CD4-positive, alpha-beta T cell treated with Interleukin-12 subunit alpha and Interleukin-12 subunit beta, for 1 hour (primary cell): ENCODE measurements at regions not wholly inside any gene's neighbourhood (a gene's known extent, or its start where the extent isn't known, plus 50 kb on each side); places are given as distances from the start of the nearest gene placed in this dataset.

ENCODE experiments used
- DNase-seq: peaks from one replicate; pipeline ENCODE4 v3.0.0-alpha.2; 2020

DNA sequence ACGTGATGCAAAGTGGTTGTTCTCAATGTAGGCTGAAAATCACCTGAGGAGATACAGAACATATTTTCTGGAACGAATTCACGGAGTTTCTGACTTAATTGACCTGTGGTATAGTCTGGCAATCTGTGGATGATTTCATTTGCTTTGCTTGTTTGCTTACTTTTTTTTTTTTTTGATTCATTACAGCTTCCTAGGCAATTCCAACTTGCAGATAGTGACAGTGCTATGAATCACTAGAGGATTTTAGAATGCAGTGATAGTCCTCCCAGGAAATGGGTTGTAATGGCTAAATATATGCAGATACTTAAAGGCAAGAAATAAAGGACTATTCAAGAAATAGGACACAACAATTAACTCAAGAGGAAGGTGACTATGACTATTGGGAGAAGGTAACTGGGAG lies 1378.1 kb upstream of the PRMT6 start:
- DNase-seq = no peak

- DNase-seq = no peak
These were observed 1371.8 kb upstream of the PRMT6 start for GRCh38 chr1:105684714-105685113.

- DNase-seq = no peak
These were observed 1370.4 kb upstream of the PRMT6 start for GRCh38 chr1:105686026-105686425.

DNA sequence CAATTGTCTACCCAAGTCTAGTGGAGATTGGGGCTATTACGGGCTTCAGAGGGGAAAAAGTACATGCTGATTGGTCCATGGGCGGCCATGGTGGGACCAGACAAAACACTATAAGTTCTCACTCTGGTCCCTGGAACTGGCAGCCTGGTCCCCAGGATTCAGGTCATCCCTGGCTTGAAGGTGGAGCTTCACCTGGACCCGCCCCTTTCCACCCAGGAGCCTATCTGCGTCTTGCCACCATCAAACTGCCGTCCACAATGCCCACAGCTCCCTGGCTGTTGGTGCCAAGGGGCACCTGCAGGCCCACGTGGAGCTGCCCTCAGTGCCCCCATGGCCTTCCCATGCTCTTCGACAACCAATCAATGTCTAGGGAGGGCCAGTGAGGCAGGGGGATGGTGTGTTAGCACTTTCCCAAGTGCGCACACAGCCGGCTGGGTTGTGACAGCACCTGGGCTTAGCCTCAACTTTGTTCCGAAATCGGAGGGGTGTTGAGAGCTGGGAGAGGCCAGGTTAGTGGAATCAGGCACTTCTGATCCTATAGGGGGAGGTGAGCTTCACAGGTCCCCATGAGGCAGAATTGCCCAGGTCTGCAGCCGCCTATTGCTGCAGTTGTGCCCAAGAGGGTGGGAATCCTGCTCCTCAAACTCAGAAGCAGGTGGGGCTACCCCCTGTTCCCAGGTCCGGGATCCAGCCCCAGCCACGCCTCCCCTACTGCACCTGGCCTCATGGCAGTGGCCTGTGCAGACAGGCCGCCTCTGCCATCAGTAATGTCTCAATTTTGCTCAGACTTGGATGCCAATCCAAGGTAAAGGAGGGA lies 1369.4 kb upstream of the PRMT6 start:
- no peak for DNase-seq

GRCh38 chr1:105700723-105701122 lies 1355.8 kb upstream of the PRMT6 start:
- DNase-seq = no peak

GRCh38 chr1:105724286-105724685 lies 1332.2 kb upstream of the PRMT6 start:
- DNase-seq = no peak

DNA sequence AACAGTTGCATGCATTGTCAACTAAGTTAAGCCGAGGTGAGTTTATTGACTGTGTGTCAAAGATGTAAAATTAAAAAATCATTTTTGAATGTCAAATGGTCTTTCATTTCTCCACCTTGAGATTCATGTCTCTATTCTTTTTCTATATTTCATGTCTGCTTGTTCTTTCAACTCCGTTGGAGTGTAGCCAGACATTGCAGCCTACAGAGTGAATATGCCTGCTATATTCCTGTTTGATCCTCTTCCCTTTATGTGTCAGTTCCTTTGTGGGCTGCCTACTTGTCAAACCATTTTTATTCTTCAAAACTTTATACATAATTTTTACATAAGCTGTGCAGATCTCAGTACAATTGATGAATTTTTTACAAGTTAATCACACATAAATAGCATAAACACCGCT lies 1325.8 kb upstream of the PRMT6 start:
- no peak for DNase-seq

DNA sequence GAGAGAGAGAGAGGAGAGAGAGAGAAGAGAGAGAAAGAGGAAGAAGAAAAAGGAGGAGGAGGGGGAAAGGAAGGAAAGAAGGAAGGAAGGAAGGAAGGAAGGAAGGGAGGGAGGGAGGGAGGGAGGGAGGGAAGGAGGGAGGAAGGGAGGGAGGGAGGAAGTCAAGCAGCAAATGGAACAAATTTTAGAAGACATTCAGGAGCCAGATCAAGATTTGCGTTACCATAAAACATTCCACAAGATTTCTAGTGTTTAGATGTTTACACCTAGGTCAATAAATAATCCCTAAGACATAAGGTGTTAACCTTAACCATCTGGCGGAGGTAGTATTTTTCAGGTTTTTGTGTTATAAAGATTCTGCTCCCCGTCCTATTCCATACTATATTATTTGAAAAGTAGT lies 1320.1 kb upstream of the PRMT6 start:
- DNase-seq = no peak

DNA sequence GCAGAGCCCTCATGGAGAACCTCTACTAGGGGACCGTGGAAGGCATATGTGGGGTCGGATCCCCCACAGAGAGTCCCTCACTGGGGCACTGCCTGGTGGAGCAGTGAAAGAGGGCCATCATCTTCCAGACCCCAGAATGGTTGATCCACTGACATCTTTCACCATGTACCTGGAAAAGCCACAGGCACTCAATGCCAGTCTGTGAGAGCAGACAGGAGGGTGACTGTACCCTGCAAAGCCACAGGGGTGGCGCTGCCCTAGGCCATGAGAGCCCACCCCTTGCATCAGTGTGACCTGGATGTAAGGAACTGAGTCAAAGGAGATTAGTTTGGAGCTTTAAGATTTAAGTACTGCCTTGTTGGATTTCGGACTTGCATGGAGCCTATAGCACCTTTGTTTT lies 1276.7 kb upstream of the PRMT6 start:
- no peak for DNase-seq

DNA sequence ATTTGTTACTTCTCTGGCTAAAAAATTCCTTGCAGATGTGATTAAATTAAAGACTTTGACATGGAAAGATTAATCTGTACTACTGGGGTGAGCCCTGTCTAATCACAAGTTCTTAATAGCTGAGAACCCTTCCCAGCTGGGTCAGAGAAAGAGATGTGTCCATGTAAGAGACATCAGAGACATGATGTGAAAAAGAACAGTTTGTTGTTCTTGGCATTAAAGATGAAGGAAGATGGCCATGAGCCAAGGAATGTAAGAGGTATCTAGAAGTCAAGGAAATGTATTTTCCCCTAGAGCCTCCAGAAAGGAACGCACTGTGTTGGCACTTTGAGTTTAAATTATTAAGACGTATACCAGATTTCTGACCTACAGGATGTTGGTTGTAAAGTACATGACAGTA lies 1271.5 kb upstream of the PRMT6 start:
- DNase-seq = no peak

- no peak for DNase-seq
These were observed 1262.8 kb upstream of the PRMT6 start for GRCh38 chr1:105793536-105794146.

GRCh38 chr1:105795741-105796140 lies 1260.7 kb upstream of the PRMT6 start:
- DNase-seq = no peak

GRCh38 chr1:105830571-105831146 lies 1225.8 kb upstream of the PRMT6 start:
- no peak for DNase-seq

- DNase-seq = no peak
These were observed 1218.4 kb upstream of the PRMT6 start for GRCh38 chr1:105838071-105838470.

DNA sequence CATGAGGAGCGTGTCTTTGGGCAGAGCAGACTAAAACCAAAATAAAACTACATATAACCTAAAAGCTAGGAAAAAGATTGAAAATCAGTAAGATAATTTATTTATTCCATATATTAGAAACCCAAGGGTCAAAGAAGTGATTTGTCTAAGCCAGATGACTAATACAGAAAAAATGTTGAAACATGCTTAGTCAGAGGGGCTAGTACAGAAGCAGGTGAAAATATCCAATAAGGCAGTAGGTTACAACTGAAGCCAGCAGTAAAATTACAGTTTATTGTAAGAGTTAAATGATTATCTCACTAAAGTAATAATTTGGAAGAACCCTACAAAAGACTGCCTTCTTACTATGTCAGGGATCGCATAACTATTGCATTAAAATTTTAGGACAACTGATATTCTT lies 1190.9 kb upstream of the PRMT6 start:
- DNase-seq = no peak

DNA sequence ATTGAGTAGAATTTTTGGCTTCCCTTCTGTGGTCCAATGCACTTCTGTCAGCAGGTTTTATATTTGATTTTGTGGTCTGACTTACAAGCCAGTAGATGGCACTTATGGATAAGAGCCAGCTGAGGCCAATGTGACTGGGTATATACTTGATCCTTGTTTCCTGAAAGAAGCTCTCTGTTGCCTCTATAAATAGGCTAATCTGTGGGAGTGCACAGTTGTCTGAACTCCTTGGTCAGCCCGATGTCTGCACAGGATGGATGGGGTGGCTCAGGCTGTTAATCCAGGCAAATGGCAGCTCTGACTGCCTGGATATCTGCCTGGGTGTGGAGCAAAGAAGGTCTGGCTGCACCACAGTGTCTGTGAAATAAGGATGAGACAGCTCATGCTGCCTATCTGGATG lies 1183.7 kb upstream of the PRMT6 start:
- no peak for DNase-seq

- no peak for DNase-seq
These were observed 1181.9 kb upstream of the PRMT6 start for GRCh38 chr1:105874621-105875020.

DNA sequence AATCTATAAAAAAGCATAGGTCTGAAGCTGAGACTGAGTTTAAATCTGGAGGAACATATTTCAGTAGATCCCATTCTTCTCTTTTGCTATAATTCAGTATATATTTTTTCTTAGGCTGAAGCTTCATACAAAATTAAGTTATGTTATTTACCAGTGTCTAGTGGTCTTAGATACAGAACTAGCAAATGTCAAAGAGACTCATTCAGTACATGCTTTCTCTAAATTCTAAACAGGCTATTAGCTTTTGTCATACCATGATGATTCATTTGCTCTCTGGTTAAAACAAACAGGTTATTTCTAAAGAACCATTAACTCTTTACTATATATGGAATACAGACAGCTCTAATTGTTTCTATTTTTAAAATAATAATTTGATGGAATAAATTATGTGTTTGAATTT lies 1170.2 kb upstream of the PRMT6 start:
- no peak for DNase-seq

DNA sequence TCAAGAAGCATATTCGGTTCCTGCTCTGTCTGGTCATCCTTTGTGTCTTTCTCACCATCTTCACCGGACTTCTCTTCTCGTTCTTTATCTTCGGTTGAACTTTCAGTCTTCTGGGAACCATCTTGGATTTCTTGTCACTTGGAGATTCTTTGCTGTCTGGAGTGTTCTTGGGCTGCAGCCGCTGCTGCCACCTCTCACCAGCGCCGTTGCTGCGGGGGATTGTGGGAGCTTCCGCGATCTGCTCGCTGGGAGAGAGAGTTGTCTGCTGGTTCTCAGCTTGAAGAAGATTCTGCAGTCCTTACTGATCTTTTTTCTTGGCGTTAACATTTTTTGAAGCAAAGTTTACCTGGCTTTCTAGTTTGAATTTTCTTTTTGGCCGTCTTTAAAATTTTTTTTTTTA lies 1165.2 kb upstream of the PRMT6 start:
- no peak for DNase-seq

DNA sequence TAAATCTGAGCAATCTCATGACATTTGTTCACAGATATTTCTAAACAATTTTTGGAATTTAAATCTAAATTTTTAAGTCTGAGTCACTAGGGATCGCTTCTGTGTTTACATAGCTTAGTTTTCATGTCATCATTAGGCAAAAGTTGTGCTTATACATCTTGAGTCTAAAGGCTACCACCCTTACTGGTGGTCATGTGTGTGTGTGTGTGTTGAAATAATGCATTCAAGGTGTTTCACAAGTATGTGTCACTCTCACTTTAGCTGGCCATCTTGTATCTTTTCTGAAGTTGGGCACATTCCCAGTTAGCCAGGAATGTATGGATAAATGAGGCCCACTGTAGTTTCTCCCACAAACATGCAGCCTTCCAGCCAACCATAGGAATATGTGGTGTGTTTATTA lies 1162.5 kb upstream of the PRMT6 start:
- no peak for DNase-seq

DNA sequence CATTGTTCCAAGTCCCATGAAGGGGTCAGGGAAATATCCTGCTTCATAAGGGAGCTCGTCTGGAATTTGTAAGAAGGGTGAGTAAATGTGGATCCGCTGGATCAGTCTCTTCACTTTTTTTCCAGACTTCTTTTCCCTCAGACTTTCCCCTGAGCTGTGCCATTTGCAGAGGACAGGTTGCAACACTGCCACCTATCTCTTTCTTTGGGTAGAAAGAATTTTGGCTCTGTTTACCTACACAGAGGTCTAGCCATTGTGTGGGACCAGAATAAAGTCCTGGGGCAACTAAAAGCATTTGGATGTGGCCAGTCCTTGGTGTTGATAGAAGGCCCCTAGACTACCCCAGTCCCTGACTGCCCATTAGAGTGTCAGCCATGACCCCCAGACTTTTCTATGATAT lies 1146.7 kb upstream of the PRMT6 start:
- DNase-seq = no peak

- DNase-seq = no peak
These were observed 1142.1 kb upstream of the PRMT6 start for GRCh38 chr1:105914403-105914802.

- DNase-seq = no peak
These were observed 1121.7 kb upstream of the PRMT6 start for GRCh38 chr1:105934806-105935205.

GRCh38 chr1:105964879-105965278 lies 1091.6 kb upstream of the PRMT6 start:
- DNase-seq = no peak

- no peak for DNase-seq
These were observed 1059.0 kb upstream of the PRMT6 start for GRCh38 chr1:105997516-105997915.
